ENCODE measurements at regions not wholly inside any gene's neighbourhood (a gene's known extent, or its start where the extent isn't known, plus 50 kb on each side); places are given as distances from the start of the nearest gene placed in this dataset.

- WGBS, 2 experiments (ENCODE audit: extremely low coverage in 2 of 2, insufficient read length in 1 of 2), result 83% methylated on average over 1 of the region's 5 CpGs; no CpG with 5 or more reads in 1 of the 2 experiments
- H3K4ac ChIP-seq (ENCODE audit: low read depth, low read length), result no peak overlapping the region
- H3K4me2 ChIP-seq (ENCODE audit: low read depth, low read length), result no peak overlapping the region
- POLR2A ChIA-PET (ENCODE audit: unreplicated experiment), result no interaction called here
- no peak overlapping the region for H3K14ac ChIP-seq (replicated peaks; ENCODE audit: low read depth, low read length)
- no peak overlapping the region for H3K18ac ChIP-seq (ENCODE audit: low read depth, low read length)
- no peak for TF ChIP-seq CHD1 (IDR thresholded peaks at IDR 0.05; ENCODE audit: low read depth, low read length)
- no peak for TF ChIP-seq BHLHE40 (IDR thresholded peaks at IDR 0.05; ENCODE audit: low read depth, low read length)
- TF ChIP-seq, protein P1, sequence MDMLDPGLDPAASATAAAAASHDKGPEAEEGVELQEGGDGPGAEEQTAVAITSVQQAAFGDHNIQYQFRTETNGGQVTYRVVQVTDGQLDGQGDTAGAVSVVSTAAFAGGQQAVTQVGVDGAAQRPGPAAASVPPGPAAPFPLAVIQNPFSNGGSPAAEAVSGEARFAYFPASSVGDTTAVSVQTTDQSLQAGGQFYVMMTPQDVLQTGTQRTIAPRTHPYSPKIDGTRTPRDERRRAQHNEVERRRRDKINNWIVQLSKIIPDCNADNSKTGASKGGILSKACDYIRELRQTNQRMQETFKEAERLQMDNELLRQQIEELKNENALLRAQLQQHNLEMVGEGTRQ (IDR thresholded peaks at IDR 0.05; ENCODE audit: low read depth, low read length), result no peak
- no peak for TF ChIP-seq NFE2L2 (IDR thresholded peaks at IDR 0.05; ENCODE audit: low read depth, low read length)
- TF ChIP-seq, protein P2, sequence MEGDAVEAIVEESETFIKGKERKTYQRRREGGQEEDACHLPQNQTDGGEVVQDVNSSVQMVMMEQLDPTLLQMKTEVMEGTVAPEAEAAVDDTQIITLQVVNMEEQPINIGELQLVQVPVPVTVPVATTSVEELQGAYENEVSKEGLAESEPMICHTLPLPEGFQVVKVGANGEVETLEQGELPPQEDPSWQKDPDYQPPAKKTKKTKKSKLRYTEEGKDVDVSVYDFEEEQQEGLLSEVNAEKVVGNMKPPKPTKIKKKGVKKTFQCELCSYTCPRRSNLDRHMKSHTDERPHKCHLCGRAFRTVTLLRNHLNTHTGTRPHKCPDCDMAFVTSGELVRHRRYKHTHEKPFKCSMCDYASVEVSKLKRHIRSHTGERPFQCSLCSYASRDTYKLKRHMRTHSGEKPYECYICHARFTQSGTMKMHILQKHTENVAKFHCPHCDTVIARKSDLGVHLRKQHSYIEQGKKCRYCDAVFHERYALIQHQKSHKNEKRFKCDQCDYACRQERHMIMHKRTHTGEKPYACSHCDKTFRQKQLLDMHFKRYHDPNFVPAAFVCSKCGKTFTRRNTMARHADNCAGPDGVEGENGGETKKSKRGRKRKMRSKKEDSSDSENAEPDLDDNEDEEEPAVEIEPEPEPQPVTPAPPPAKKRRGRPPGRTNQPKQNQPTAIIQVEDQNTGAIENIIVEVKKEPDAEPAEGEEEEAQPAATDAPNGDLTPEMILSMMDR (conservative IDR thresholded peaks at IDR 0.05; ENCODE audit: low read depth, low read length), result no peak
- no peak for TF ChIP-seq RCOR1 (IDR thresholded peaks at IDR 0.05; ENCODE audit: insufficient replicate concordance, low read length)
- no peak for TF ChIP-seq SMC3 (IDR thresholded peaks at IDR 0.05; ENCODE audit: low read depth, low read length)
- TF ChIP-seq MAZ (IDR thresholded peaks at IDR 0.05; ENCODE audit: borderline replicate concordance, low read depth, low read length), result no peak
- TF ChIP-seq RFX5 (IDR thresholded peaks at IDR 0.05; ENCODE audit: low read depth, low read length), result no peak
- no peak for TF ChIP-seq POLR2A (IDR thresholded peaks at IDR 0.05; ENCODE audit: low read depth, low read length)
- no peak for TF ChIP-seq RAD21 (IDR thresholded peaks at IDR 0.05; ENCODE audit: low read length)
- no peak for TF ChIP-seq MXI1 (IDR thresholded peaks at IDR 0.05; ENCODE audit: borderline replicate concordance, low read depth, low read length)
- no peak for TF ChIP-seq MAFK (IDR thresholded peaks at IDR 0.05; ENCODE audit: low read depth, low read length)
- TF ChIP-seq CEBPB (IDR thresholded peaks at IDR 0.05; ENCODE audit: low read depth, low read length), result no peak
- no peak for TF ChIP-seq ELK1 (IDR thresholded peaks at IDR 0.05; ENCODE audit: borderline replicate concordance, low read depth, low read length)
- TF ChIP-seq FOS (IDR thresholded peaks at IDR 0.05; ENCODE audit: low read depth, low read length), result no peak
- no peak overlapping the region for H2AK9ac ChIP-seq (replicated peaks; ENCODE audit: low read depth, low read length, poor library complexity)
- H3K36me3 ChIP-seq (ENCODE audit: control insufficient read depth, insufficient read depth, low read length), result no peaks in the 10 kb centered on the region
- H3K4me1 ChIP-seq (ENCODE audit: control insufficient read depth, insufficient read depth, low read length), result peaks cover 6% of the 10 kb centered on the region; the same call in 1 of the 2 replicates
- no peak overlapping the region for H3K4me3 ChIP-seq (ENCODE audit: insufficient read depth, low read depth, low read length)
- no peaks in the 10 kb centered on the region for H3K9me1 ChIP-seq (ENCODE audit: insufficient read depth, low read length)
- H3K27me3 ChIP-seq (ENCODE audit: control insufficient read depth, insufficient read depth, low read length), result peaks cover 2% of the 10 kb centered on the region
- H2BK20ac ChIP-seq (ENCODE audit: low read depth, low read length), result no peak overlapping the region
- in situ Hi-C loops (cut with MboI; ENCODE audit: low sequenced_read_pairs) (no loop called here), intact Hi-C loops (cut with micrococcal nuclease) (no loop called here), dilution Hi-C loops (cut with HindIII; ENCODE audit: low sequenced_read_pairs, unreplicated experiment) (no loop called here)
- H3K9me3 ChIP-seq (ENCODE audit: control insufficient read depth, insufficient read depth, low read length), result no peaks in the 10 kb centered on the region
- no peak overlapping the region for H2AFZ ChIP-seq (replicated peaks; ENCODE audit: low read length, poor library complexity)
- no TSS peak for BruUV-seq (replicated peaks)
- ATAC-seq (ENCODE audit: low read depth) (no peak), DNase-seq (no peak)
- no peak overlapping the region for H2BK120ac ChIP-seq (ENCODE audit: low read depth, low read length)
- no peak overlapping the region for H3K23ac ChIP-seq (ENCODE audit: low read depth, low read length)
- H3K27ac ChIP-seq (ENCODE audit: insufficient read depth, low read length), result no peak overlapping the region
- no peak overlapping the region for H4K91ac ChIP-seq (ENCODE audit: insufficient read depth, low read depth, low read length)
- H3K56ac ChIP-seq (ENCODE audit: extremely low read depth, insufficient read depth, low read length), result no peak overlapping the region
- no peaks in the 10 kb centered on the region for H4K20me1 ChIP-seq (ENCODE audit: insufficient read depth, low read length)
- H4K5ac ChIP-seq (ENCODE audit: low read depth, low read length), result no peak overlapping the region
- H3K79me1 ChIP-seq (ENCODE audit: low read depth in 1 of 2, low read length in 2 of 2), result no peaks in the 10 kb centered on the region
- no peak overlapping the region for H4K8ac ChIP-seq (ENCODE audit: low read depth in 2 of 2, low read length in 2 of 2)
- H2AK5ac ChIP-seq (ENCODE audit: low read depth, low read length), result no peak overlapping the region
- CTCF ChIA-PET, result no interaction called here
- no peak overlapping the region for H3K9ac ChIP-seq (ENCODE audit: low read depth, low read length)
- no peak overlapping the region for H2BK5ac ChIP-seq (ENCODE audit: low read depth, low read length, poor library complexity, severe bottlenecking)
- H2BK15ac ChIP-seq (ENCODE audit: low read depth, low read length), result no peak overlapping the region
These were observed 201.0 kb downstream of the KTN1 start for GRCh38 chr14:55781046-55781445.
